ENCODE measurements at regions not wholly inside any gene's neighbourhood (a gene's known extent, or its start where the extent isn't known, plus 50 kb on each side); places are given as distances from the start of the nearest gene placed in this dataset.

DNA sequence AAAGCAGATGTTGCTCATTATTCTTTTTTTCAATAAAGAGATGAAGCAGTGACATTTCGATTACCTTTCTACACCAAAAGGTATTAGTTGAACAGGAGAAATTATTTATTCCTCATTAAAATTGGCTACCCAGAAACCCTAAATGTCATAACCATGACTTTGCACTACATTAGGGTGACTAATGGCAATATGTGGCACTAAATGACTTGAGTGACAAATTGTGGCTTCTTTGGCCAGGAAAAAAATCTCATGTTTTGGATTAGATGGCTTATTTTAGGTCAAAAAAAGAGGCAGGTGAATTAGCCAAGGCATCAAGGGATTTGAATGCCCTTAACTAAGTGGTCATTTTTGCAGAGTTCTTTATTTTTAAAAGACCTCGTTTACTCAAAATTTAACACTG is 353.9 kb downstream of the NDFIP2 start:
- H2AFZ ChIP-seq (ENCODE audit: low read length): no peak overlapping the region
- H3K9ac ChIP-seq (ENCODE audit: low read depth, low read length, poor library complexity): no peak overlapping the region
- no peak overlapping the region for H3K4me3 ChIP-seq (ENCODE audit: low read length in 2 of 2)
- H3K4me1 ChIP-seq (ENCODE audit: control insufficient read depth in 2 of 2, insufficient read depth in 1 of 2, low read depth in 1 of 2, low read length in 2 of 2): peaks cover 2 to 4% of the 10 kb centered on the region in 2 donors
- no peak overlapping the region for H2BK120ac ChIP-seq (ENCODE audit: low read depth, low read length)
- H3K27me3 ChIP-seq (ENCODE audit: control insufficient read depth in 3 of 3, insufficient read depth in 3 of 3, low read depth in 1 of 3, low read length in 3 of 3): no peaks in the 10 kb centered on the region
- H2BK15ac ChIP-seq (ENCODE audit: low read length): no peak overlapping the region
- H3K18ac ChIP-seq (ENCODE audit: low read length): no peak overlapping the region
- H3K4me2 ChIP-seq (ENCODE audit: insufficient read depth, low read length, poor library complexity, severe bottlenecking): no peak overlapping the region
- no peaks in the 10 kb centered on the region for H3K79me1 ChIP-seq (ENCODE audit: low read depth, low read length)
- no peak overlapping the region for H4K8ac ChIP-seq (ENCODE audit: low read depth, low read length)
- H3K23ac ChIP-seq (ENCODE audit: low read depth, low read length, poor library complexity): no peak overlapping the region
- H4K91ac ChIP-seq (ENCODE audit: low read depth, low read length, poor library complexity): no peak overlapping the region
- WGBS, 2 donors (ENCODE audit: extremely low coverage in 2 of 2, insufficient read length in 2 of 2, insufficient replicate concordance in 1 of 2): no CpG with 5 or more reads among the region's 2 CpGs
- no peak overlapping the region for H2BK12ac ChIP-seq (ENCODE audit: low read length)
- no peak overlapping the region for H2BK5ac ChIP-seq (ENCODE audit: low read length)
- H3K27ac ChIP-seq (replicated peaks; ENCODE audit: low read length): no peak overlapping the region
- H3K14ac ChIP-seq (ENCODE audit: low read length): no peak overlapping the region
- DNase-seq (ENCODE audit: low spot score): no peak
- no peak overlapping the region for H2AK5ac ChIP-seq (ENCODE audit: low read depth, low read length)
- peaks cover 0 to 14% of the 10 kb centered on the region in 2 donors for H3K9me3 ChIP-seq (replicated peaks in 1 of 2; ENCODE audit: control insufficient read depth in 2 of 2, insufficient read depth in 1 of 2, low read depth in 1 of 2, low read length in 2 of 2)
- no peak overlapping the region for H3K4ac ChIP-seq (ENCODE audit: low read length)
- H3K36me3 ChIP-seq (replicated peaks in 1 of 2; ENCODE audit: control insufficient read depth in 2 of 2, insufficient read depth in 2 of 2, low read length in 2 of 2): no peaks in the 10 kb centered on the region

DNA sequence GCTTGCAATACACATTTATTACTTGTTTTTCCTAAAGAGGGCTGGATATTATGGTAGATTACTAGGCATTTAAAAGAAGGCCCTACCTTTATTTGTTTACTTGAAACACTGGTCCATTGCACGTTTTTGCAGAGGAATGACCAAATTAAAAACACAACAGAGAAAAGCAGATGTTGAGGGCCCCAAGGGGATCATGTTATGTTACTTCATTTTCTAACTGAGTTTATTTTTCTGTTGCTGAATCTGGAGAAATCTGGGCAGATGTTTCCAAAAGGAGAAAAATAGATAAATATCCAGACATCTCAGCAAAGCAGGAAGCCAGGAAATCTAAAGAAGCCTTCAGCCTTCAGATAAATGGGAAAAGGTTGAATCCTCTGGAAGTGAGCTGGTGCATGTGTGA is 353.0 kb downstream of the NDFIP2 start:
- no peak overlapping the region for H3K9ac ChIP-seq (ENCODE audit: low read depth, low read length, poor library complexity)
- no peak overlapping the region for H4K8ac ChIP-seq (ENCODE audit: low read depth, low read length)
- no peak overlapping the region for H2BK5ac ChIP-seq (ENCODE audit: low read length)
- no peak overlapping the region for H2BK120ac ChIP-seq (ENCODE audit: low read depth, low read length)
- H2BK15ac ChIP-seq (ENCODE audit: low read length): no peak overlapping the region
- no peak overlapping the region for H2AK5ac ChIP-seq (ENCODE audit: low read depth, low read length)
- H3K18ac ChIP-seq (ENCODE audit: low read length): no peak overlapping the region
- no peak overlapping the region for H3K14ac ChIP-seq (ENCODE audit: low read length)
- no peak for DNase-seq (ENCODE audit: low spot score)
- peaks cover 2 to 4% of the 10 kb centered on the region in 2 donors for H3K4me1 ChIP-seq (ENCODE audit: control insufficient read depth in 2 of 2, insufficient read depth in 1 of 2, low read depth in 1 of 2, low read length in 2 of 2)
- H3K4me3 ChIP-seq (ENCODE audit: low read length in 2 of 2): no peak overlapping the region
- H3K27me3 ChIP-seq (ENCODE audit: control insufficient read depth in 3 of 3, insufficient read depth in 3 of 3, low read depth in 1 of 3, low read length in 3 of 3): no peaks in the 10 kb centered on the region
- H3K79me1 ChIP-seq (ENCODE audit: low read depth, low read length): no peaks in the 10 kb centered on the region
- H2BK12ac ChIP-seq (ENCODE audit: low read length): no peak overlapping the region
- no peaks in the 10 kb centered on the region for H3K36me3 ChIP-seq (replicated peaks in 1 of 2; ENCODE audit: control insufficient read depth in 2 of 2, insufficient read depth in 2 of 2, low read length in 2 of 2)
- H2AFZ ChIP-seq (ENCODE audit: low read length): peak overlapping the region; percentile 39
- no peak overlapping the region for H4K91ac ChIP-seq (ENCODE audit: low read depth, low read length, poor library complexity)
- H3K9me3 ChIP-seq (replicated peaks in 1 of 2; ENCODE audit: control insufficient read depth in 2 of 2, insufficient read depth in 1 of 2, low read depth in 1 of 2, low read length in 2 of 2): peaks cover 0 to 7% of the 10 kb centered on the region in 2 donors
- no peak overlapping the region for H3K23ac ChIP-seq (ENCODE audit: low read depth, low read length, poor library complexity)
- WGBS, 2 donors (ENCODE audit: extremely low coverage in 2 of 2, insufficient read length in 2 of 2, insufficient replicate concordance in 1 of 2): no CpG with 5 or more reads among the region's 1 CpG
- H3K4ac ChIP-seq (ENCODE audit: low read length): no peak overlapping the region
- H3K27ac ChIP-seq (replicated peaks; ENCODE audit: low read length): no peak overlapping the region
- H3K4me2 ChIP-seq (ENCODE audit: insufficient read depth, low read length, poor library complexity, severe bottlenecking): no peak overlapping the region

DNA sequence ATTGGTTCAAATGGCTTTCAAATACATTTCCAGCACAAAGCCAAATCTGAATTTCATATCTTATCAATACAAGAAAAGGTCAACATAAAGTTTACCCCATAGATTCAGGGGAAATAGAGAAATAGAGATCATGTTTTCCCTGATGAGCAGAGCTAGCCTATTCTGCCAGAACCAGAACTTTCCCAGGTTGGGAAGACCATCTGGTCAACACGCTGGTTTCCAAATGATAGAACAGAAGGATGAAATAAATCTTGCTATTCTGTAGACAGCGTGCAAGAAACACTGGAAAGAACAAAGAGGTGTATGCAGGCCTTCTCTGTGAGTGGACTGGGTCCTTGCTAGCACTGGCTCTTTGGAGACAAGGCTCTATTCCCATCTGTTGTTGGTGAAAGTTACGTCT is 350.6 kb downstream of the NDFIP2 start:
- Histone ChIP-seq H2BK120ac (ENCODE audit: low read depth, low read length) (no peak overlapping the region), H2BK12ac (ENCODE audit: low read length) (no peak overlapping the region), H3K4me2 (ENCODE audit: insufficient read depth, low read length, poor library complexity, severe bottlenecking) (no peak overlapping the region), H3K14ac (ENCODE audit: low read length) (no peak overlapping the region), H3K9me3 (replicated peaks in 1 of 2; ENCODE audit: control insufficient read depth in 2 of 2, insufficient read depth in 1 of 2, low read depth in 1 of 2, low read length in 2 of 2) (peaks cover 0 to 4% of the 10 kb centered on the region in 2 donors), H3K79me1 (ENCODE audit: low read depth, low read length) (no peaks in the 10 kb centered on the region), H3K4me1 (ENCODE audit: control insufficient read depth in 2 of 2, insufficient read depth in 1 of 2, low read depth in 1 of 2, low read length in 2 of 2) (peaks cover 2 to 4% of the 10 kb centered on the region in 2 donors), H3K9ac (ENCODE audit: low read depth, low read length, poor library complexity) (no peak overlapping the region), H3K27me3 (ENCODE audit: control insufficient read depth in 3 of 3, insufficient read depth in 3 of 3, low read depth in 1 of 3, low read length in 3 of 3) (no peaks in the 10 kb centered on the region), H3K4ac (ENCODE audit: low read length) (no peak overlapping the region), H2BK5ac (ENCODE audit: low read length) (no peak overlapping the region), H2AFZ (ENCODE audit: low read length) (no peak overlapping the region), H3K18ac (ENCODE audit: low read length) (no peak overlapping the region), H2BK15ac (ENCODE audit: low read length) (no peak overlapping the region), H2AK5ac (ENCODE audit: low read depth, low read length) (no peak overlapping the region), H3K27ac (replicated peaks; ENCODE audit: low read length) (no peak overlapping the region), H4K91ac (ENCODE audit: low read depth, low read length, poor library complexity) (no peak overlapping the region), H3K36me3 (replicated peaks in 1 of 2; ENCODE audit: control insufficient read depth in 2 of 2, insufficient read depth in 2 of 2, low read length in 2 of 2) (no peaks in the 10 kb centered on the region), H4K8ac (ENCODE audit: low read depth, low read length) (no peak overlapping the region), H3K4me3 (ENCODE audit: low read length in 2 of 2) (no peak overlapping the region), H3K23ac (ENCODE audit: low read depth, low read length, poor library complexity) (no peak overlapping the region)
- DNase-seq (ENCODE audit: low spot score): no peak
- no CpG with 5 or more reads among the region's 3 CpGs for whole genome bisulfite sequencing, 2 donors (ENCODE audit: extremely low coverage in 2 of 2, insufficient read length in 2 of 2, insufficient replicate concordance in 1 of 2)

DNA sequence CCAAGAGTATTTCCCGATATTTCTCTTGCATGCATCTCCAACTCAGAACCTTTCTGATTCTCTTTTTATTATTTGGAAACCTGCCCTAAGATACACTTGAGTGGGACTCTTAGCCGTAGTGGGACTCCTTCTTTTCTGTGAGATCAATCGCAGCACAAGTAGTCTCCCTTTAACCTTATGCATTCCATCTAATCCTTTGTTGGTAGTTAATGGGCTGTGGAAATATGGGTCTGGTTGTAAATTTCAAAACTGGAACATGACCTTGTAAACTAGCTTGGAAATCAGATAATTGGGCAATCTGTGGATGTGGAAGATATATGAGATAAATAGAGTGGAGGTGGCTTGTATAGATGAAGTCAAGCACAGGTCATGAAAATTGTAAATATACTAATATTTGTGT is 350.0 kb downstream of the NDFIP2 start:
- H4K8ac ChIP-seq (ENCODE audit: low read depth, low read length): no peak overlapping the region
- H3K4ac ChIP-seq (ENCODE audit: low read length): no peak overlapping the region
- H3K4me3 ChIP-seq (ENCODE audit: low read length in 2 of 2): no peak overlapping the region
- H3K27ac ChIP-seq (replicated peaks; ENCODE audit: low read length): no peak overlapping the region
- H3K79me1 ChIP-seq (ENCODE audit: low read depth, low read length): no peaks in the 10 kb centered on the region
- H3K4me1 ChIP-seq (ENCODE audit: control insufficient read depth in 2 of 2, insufficient read depth in 1 of 2, low read depth in 1 of 2, low read length in 2 of 2): peaks cover 2 to 4% of the 10 kb centered on the region in 2 donors
- H3K18ac ChIP-seq (ENCODE audit: low read length): no peak overlapping the region
- DNase-seq (ENCODE audit: low spot score): no peak
- H4K91ac ChIP-seq (ENCODE audit: low read depth, low read length, poor library complexity): no peak overlapping the region
- H3K4me2 ChIP-seq (ENCODE audit: insufficient read depth, low read length, poor library complexity, severe bottlenecking): no peak overlapping the region
- H3K27me3 ChIP-seq (ENCODE audit: control insufficient read depth in 3 of 3, insufficient read depth in 3 of 3, low read depth in 1 of 3, low read length in 3 of 3): no peaks in the 10 kb centered on the region
- no peaks in the 10 kb centered on the region for H3K36me3 ChIP-seq (replicated peaks in 1 of 2; ENCODE audit: control insufficient read depth in 2 of 2, insufficient read depth in 2 of 2, low read length in 2 of 2)
- no peak overlapping the region for H2BK12ac ChIP-seq (ENCODE audit: low read length)
- H2AK5ac ChIP-seq (ENCODE audit: low read depth, low read length): no peak overlapping the region
- H3K14ac ChIP-seq (ENCODE audit: low read length): no peak overlapping the region
- peaks cover 0 to 6% of the 10 kb centered on the region in 2 donors for H3K9me3 ChIP-seq (replicated peaks in 1 of 2; ENCODE audit: control insufficient read depth in 2 of 2, insufficient read depth in 1 of 2, low read depth in 1 of 2, low read length in 2 of 2)
- H3K9ac ChIP-seq (ENCODE audit: low read depth, low read length, poor library complexity): no peak overlapping the region
- no CpG with 5 or more reads among the region's 3 CpGs for WGBS, 2 donors (ENCODE audit: extremely low coverage in 2 of 2, insufficient read length in 2 of 2, insufficient replicate concordance in 1 of 2)
- H2BK15ac ChIP-seq (ENCODE audit: low read length): no peak overlapping the region
- no peak overlapping the region for H3K23ac ChIP-seq (ENCODE audit: low read depth, low read length, poor library complexity)
- H2AFZ ChIP-seq (ENCODE audit: low read length): no peak overlapping the region
- no peak overlapping the region for H2BK120ac ChIP-seq (ENCODE audit: low read depth, low read length)
- no peak overlapping the region for H2BK5ac ChIP-seq (ENCODE audit: low read length)

All from neuronal stem cell (in vitro differentiated cells).